ENCODE measurements at regions not wholly inside any gene's neighbourhood (a gene's known extent, or its start where the extent isn't known, plus 50 kb on each side); places are given as distances from the start of the nearest gene placed in this dataset.

GRCh38 chr15:69895202-69895601 lies 202.5 kb downstream of the TLE3 start:
- H3K4me1 Mint-ChIP-seq (ENCODE audit: low read depth, unreplicated experiment), result peaks cover 15% of the 10 kb centered on the region
- H3K36me3 Mint-ChIP-seq (ENCODE audit: unreplicated experiment), result peaks cover 18% of the 10 kb centered on the region
- H3K27me3 Mint-ChIP-seq (ENCODE audit: unreplicated experiment), result peaks cover 6% of the 10 kb centered on the region
- DNase-seq, result no peak
- TF ChIP-seq CTCF (IDR thresholded peaks at IDR 0.05; ENCODE audit: partially characterized antibody, unreplicated experiment), result no peak
- H3K27ac Mint-ChIP-seq (ENCODE audit: unreplicated experiment), result no peak overlapping the region
- peaks cover 11% of the 10 kb centered on the region for H3K9me3 Mint-ChIP-seq (ENCODE audit: unreplicated experiment)
- no peak overlapping the region for H3K4me3 Mint-ChIP-seq (ENCODE audit: unreplicated experiment)

- peaks cover 10% of the 10 kb centered on the region for H3K9me3 Mint-ChIP-seq (ENCODE audit: unreplicated experiment)
- no peak overlapping the region for H3K4me3 Mint-ChIP-seq (ENCODE audit: unreplicated experiment)
- H3K27me3 Mint-ChIP-seq (ENCODE audit: unreplicated experiment), result peaks cover 9% of the 10 kb centered on the region
- H3K36me3 Mint-ChIP-seq (ENCODE audit: unreplicated experiment), result peaks cover 12% of the 10 kb centered on the region
- no peak for TF ChIP-seq CTCF (IDR thresholded peaks at IDR 0.05; ENCODE audit: partially characterized antibody, unreplicated experiment)
- peaks cover 15% of the 10 kb centered on the region for H3K4me1 Mint-ChIP-seq (ENCODE audit: low read depth, unreplicated experiment)
- no peak overlapping the region for H3K27ac Mint-ChIP-seq (ENCODE audit: unreplicated experiment)
- no peak for DNase-seq
Observed at GRCh38 chr15:69896606-69897005, 201.1 kb downstream of the TLE3 start.

GRCh38 chr15:69897061-69897460 lies 200.7 kb downstream of the TLE3 start:
- Mint-ChIP-seq H3K27me3 (ENCODE audit: unreplicated experiment) (peaks cover 11% of the 10 kb centered on the region), H3K4me3 (ENCODE audit: unreplicated experiment) (no peak overlapping the region), H3K36me3 (ENCODE audit: unreplicated experiment) (peaks cover 12% of the 10 kb centered on the region), H3K4me1 (ENCODE audit: low read depth, unreplicated experiment) (peaks cover 15% of the 10 kb centered on the region), H3K27ac (ENCODE audit: unreplicated experiment) (peak overlapping the region; percentile 38), H3K9me3 (ENCODE audit: unreplicated experiment) (peaks cover 10% of the 10 kb centered on the region)
- DNase-seq, result no peak
- TF ChIP-seq CTCF (IDR thresholded peaks at IDR 0.05; ENCODE audit: partially characterized antibody, unreplicated experiment), result no peak

GRCh38 chr15:69897471-69898237 lies 200.1 kb downstream of the TLE3 start:
- peaks cover 10% of the 10 kb centered on the region for H3K9me3 Mint-ChIP-seq (ENCODE audit: unreplicated experiment)
- peak overlapping the region; percentile 38 for H3K27ac Mint-ChIP-seq (ENCODE audit: unreplicated experiment)
- H3K36me3 Mint-ChIP-seq (ENCODE audit: unreplicated experiment), result peaks cover 12% of the 10 kb centered on the region
- DNase-seq, result no peak
- peak overlapping the region; percentile 26 for H3K4me3 Mint-ChIP-seq (ENCODE audit: unreplicated experiment)
- no peak for TF ChIP-seq CTCF (IDR thresholded peaks at IDR 0.05; ENCODE audit: partially characterized antibody, unreplicated experiment)
- peaks cover 16% of the 10 kb centered on the region for H3K4me1 Mint-ChIP-seq (ENCODE audit: low read depth, unreplicated experiment)
- H3K27me3 Mint-ChIP-seq (ENCODE audit: unreplicated experiment), result peaks cover 13% of the 10 kb centered on the region

GRCh38 chr15:69898243-69898642 lies 199.5 kb downstream of the TLE3 start:
- H3K4me3 Mint-ChIP-seq (ENCODE audit: unreplicated experiment), result peak overlapping the region; percentile 5
- no peak for TF ChIP-seq CTCF (IDR thresholded peaks at IDR 0.05; ENCODE audit: partially characterized antibody, unreplicated experiment)
- peaks cover 13% of the 10 kb centered on the region for H3K27me3 Mint-ChIP-seq (ENCODE audit: unreplicated experiment)
- peak overlapping the region; percentile 30 for H3K27ac Mint-ChIP-seq (ENCODE audit: unreplicated experiment)
- H3K9me3 Mint-ChIP-seq (ENCODE audit: unreplicated experiment), result peaks cover 10% of the 10 kb centered on the region
- peaks cover 12% of the 10 kb centered on the region for H3K36me3 Mint-ChIP-seq (ENCODE audit: unreplicated experiment)
- DNase-seq, result no peak
- H3K4me1 Mint-ChIP-seq (ENCODE audit: low read depth, unreplicated experiment), result peaks cover 16% of the 10 kb centered on the region

Measured in glutamatergic neuron (in vitro differentiated cells).